GM11168 (cell line): ENCODE measurements at regions not wholly inside any gene's neighbourhood (a gene's known extent, or its start where the extent isn't known, plus 50 kb on each side); places are given as distances from the start of the nearest gene placed in this dataset.
"Not testable (repeated sequence)": the region's sequence is repeated elsewhere in the genome, so short reads cannot be mapped to it uniquely, and the experiment has no call there.

Experiments
- in situ Hi-C: fragments of 300-500 bp; cut with MboI; formaldehyde crosslinking; loops from one replicate; pipeline ENCODE4 v1.12.0; 2022; ENCODE audit warnings: low sequenced_read_pairs; ENCODE audit not compliant: unreplicated experiment

GRCh38 chr2:75865702-75866101 is 155.0 kb upstream of the GCFC2 start:
- in situ Hi-C loops, result no loop called here

- in situ Hi-C loops, result no loop called here
Observed at GRCh38 chr2:75865083-75865482, 154.4 kb upstream of the GCFC2 start.

GRCh38 chr2:75862547-75862946 is 151.8 kb upstream of the GCFC2 start:
- in situ Hi-C loops, result no loop called here

GRCh38 chr2:75853436-75853835 is 142.7 kb upstream of the GCFC2 start:
- in situ Hi-C loops, result no loop called here

- in situ Hi-C loops, result no loop called here
Observed at GRCh38 chr2:75852639-75853038, 141.9 kb upstream of the GCFC2 start.

- in situ Hi-C loops, result no loop called here
Observed at GRCh38 chr2:75846683-75847190, 136.0 kb upstream of the GCFC2 start.

GRCh38 chr2:75844651-75845050 is 133.9 kb upstream of the GCFC2 start:
- in situ Hi-C loops, result no loop called here

- in situ Hi-C loops, result not testable (repeated sequence)
Observed at GRCh38 chr2:75834588-75834987, 123.9 kb upstream of the GCFC2 start.

GRCh38 chr2:75833386-75833785 is 122.7 kb upstream of the GCFC2 start:
- in situ Hi-C loops, result no loop called here

- in situ Hi-C loops, result no loop called here
Observed at GRCh38 chr2:75828826-75829225, 118.1 kb upstream of the GCFC2 start.

- in situ Hi-C loops, result not testable (repeated sequence)
Observed at GRCh38 chr2:75823515-75823914, 112.8 kb upstream of the GCFC2 start.

GRCh38 chr2:75822336-75822735 is 111.6 kb upstream of the GCFC2 start:
- in situ Hi-C loops, result no loop called here

- in situ Hi-C loops, result no loop called here
Observed at GRCh38 chr2:75820693-75821092, 110.0 kb upstream of the GCFC2 start.

- in situ Hi-C loops, result no loop called here
Observed at GRCh38 chr2:75810611-75811330, 100.1 kb upstream of the GCFC2 start.

GRCh38 chr2:75808793-75809535 is 98.2 kb upstream of the GCFC2 start:
- in situ Hi-C loops, result no loop called here

- in situ Hi-C loops, result no loop called here
Observed at GRCh38 chr2:75807992-75808391, 97.3 kb upstream of the GCFC2 start.

GRCh38 chr2:75801234-75801982 is 90.7 kb upstream of the GCFC2 start:
- in situ Hi-C loops, result no loop called here

GRCh38 chr2:75800456-75800855 is 89.7 kb upstream of the GCFC2 start:
- in situ Hi-C loops, result no loop called here

- in situ Hi-C loops, result loop anchor here (25.0 kb wide), 2 partner anchors 387 to 787 kb away; no protein-coding TSS in a partner anchor
Observed at GRCh38 chr2:75799859-75800258, 89.1 kb upstream of the GCFC2 start.

GRCh38 chr2:75798569-75798968 is 87.9 kb upstream of the GCFC2 start:
- in situ Hi-C loops, result loop anchor here (25.0 kb wide), 2 partner anchors 389 to 789 kb away; no protein-coding TSS in a partner anchor

- in situ Hi-C loops, result loop anchor here (25.0 kb wide), 2 partner anchors 394 to 794 kb away; no protein-coding TSS in a partner anchor
Observed at GRCh38 chr2:75792996-75793395, 82.3 kb upstream of the GCFC2 start.
